GM12878 (cell line): ENCODE measurements at regions not wholly inside any gene's neighbourhood (a gene's known extent, or its start where the extent isn't known, plus 50 kb on each side); places are given as distances from the start of the nearest gene placed in this dataset.

Experiments used
- ATAC-seq: fragments of 200-7000 bp; cut with Tn5 transposase; 3 replicates; pipeline ENCODE4 v1.9.1; 2020; ENCODE audit warnings: mild to moderate bottlenecking, moderate library complexity
- BruUV-seq: library from RNA; stranded (reverse); fragments of 400-500 nt; replicated peaks from 2 replicates; lab custom pipeline; 2021; lab: Mats Ljungman, UMichigan
- CTCF ChIA-PET: fragments of 300-600 bp; sonication (Branson Sonifier 250); formaldehyde crosslinking; extraction: SDS; loops from one replicate; lab custom pipeline; 2021; ENCODE audit warnings: inconsistent platforms; lab: Yijun Ruan, JAX
- POLR2A ChIA-PET: fragments of 350-600 bp; formaldehyde crosslinking; extraction: SDS; loops from one replicate; lab custom pipeline; 2021; ENCODE audit warnings: inconsistent platforms; lab: Charles Lee
- RAD21 ChIA-PET: fragments of 300-600 bp; sonication (Branson Sonifier 250); formaldehyde crosslinking; loops from one replicate; lab custom pipeline; 2023; ENCODE audit warnings: antibody characterized with exemption; ENCODE audit not compliant: unreplicated experiment; lab: Charles Lee
- SMC1A ChIA-PET: fragments of 300-600 bp; sonication (Branson Sonifier 250); formaldehyde crosslinking; loops from one replicate; lab custom pipeline; 2023; ENCODE audit not compliant: unreplicated experiment, uncharacterized antibody; lab: Charles Lee
- DNase-seq: peaks from one replicate; pipeline ENCODE4 v3.0.0-alpha.2; 2011; ENCODE audit warnings: low read depth, low spot score
- FAIRE-seq: peaks from 3 replicates; lab custom pipeline; 2011; peaks lifted over from hg19 to GRCh38; lab: Jason Lieb, UNC
- H2AFZ ChIP-seq: 2 replicates; pipeline ENCODE4 v1.6.0; 2011; ENCODE audit warnings: low read depth, low read length, control low read depth; ENCODE audit not compliant: control insufficient read depth
- H3K27ac ChIP-seq: 2 replicates; pipeline ENCODE4 v1.5.1; 2011; ENCODE audit warnings: control low read depth; ENCODE audit not compliant: control insufficient read depth, insufficient read depth
- H3K27me3 ChIP-seq, 2 experiments: replicated peaks in 1 of 2; 2 replicates each; pipeline versions ENCODE4 v1.6.0 to v1.6.1; 2011; ENCODE audit warnings: low read length in 1 of 2; ENCODE audit not compliant: control insufficient read depth in 2 of 2, insufficient read depth in 2 of 2
- H3K36me3 ChIP-seq, 2 experiments: 2 replicates each; pipeline ENCODE4 v1.5.1; 2011; ENCODE audit warnings: low read length in 1 of 2; ENCODE audit not compliant: control insufficient read depth in 2 of 2, insufficient read depth in 2 of 2
- H3K4me1 ChIP-seq: 2 replicates; pipeline ENCODE4 v1.6.1; 2011; ENCODE audit warnings: mild to moderate bottlenecking, low read length, moderate library complexity, mixed read lengths; ENCODE audit not compliant: control insufficient read depth, insufficient read depth
- H3K4me2 ChIP-seq: 2 replicates; pipeline ENCODE4 v1.6.0; 2011; ENCODE audit warnings: control low read depth; ENCODE audit not compliant: control insufficient read depth, insufficient read depth
- H3K4me3 ChIP-seq: fragments of 200-600 bp; sonication (generic); 2 replicates; pipeline ENCODE4 v1.5.1; 2016
- H3K79me2 ChIP-seq: 2 replicates; pipeline ENCODE4 v1.6.0; 2011; ENCODE audit warnings: low read length; ENCODE audit not compliant: control insufficient read depth, insufficient read depth
- H3K9ac ChIP-seq: 2 replicates; pipeline ENCODE4 v1.8.0; 2011; ENCODE audit warnings: low read length, control low read depth, mixed read lengths; ENCODE audit not compliant: control insufficient read depth, insufficient read depth
- H3K9me3 ChIP-seq: replicated peaks from 3 replicates; pipeline ENCODE4 v1.5.1; 2011; ENCODE audit warnings: mild to moderate bottlenecking, low read length; ENCODE audit not compliant: control insufficient read depth, insufficient read depth
- H4K20me1 ChIP-seq: 2 replicates; pipeline ENCODE4 v1.6.0; 2011; ENCODE audit not compliant: control insufficient read depth, insufficient read depth
- BCL11A ChIP-seq: IDR thresholded peaks from 2 replicates; pipeline ENCODE4 v1.6.1; 2011; ENCODE audit warnings: low read depth, low read length
- BHLHE40 ChIP-seq, 2 experiments: fragments of 450-650 bp in 1 of 2; IDR thresholded peaks; 2 replicates each; pipeline ENCODE4 v1.6.1; 2011 to 2017; ENCODE audit warnings: low read depth in 2 of 2, borderline replicate concordance in 1 of 2, improper control_type of control experiment in 1 of 2, low read length in 1 of 2, mild to moderate bottlenecking in 1 of 2
- CBX3 ChIP-seq: fragments of 200-600 bp; sonication (generic); IDR thresholded peaks from 2 replicates; pipeline ENCODE4 v1.6.1; 2016; ENCODE audit warnings: low read depth, borderline replicate concordance
- DPF2 ChIP-seq: fragments of 450-650 bp; IDR thresholded peaks from 2 replicates; pipeline ENCODE4 v1.6.1; 2017; ENCODE audit warnings: mild to moderate bottlenecking
- NR2C2 ChIP-seq: IDR thresholded peaks from 2 replicates; pipeline ENCODE4 v1.6.1; 2011; ENCODE audit warnings: borderline replicate concordance, low read depth; ENCODE audit not compliant: control insufficient read depth, insufficient read length
- RBBP5 ChIP-seq: fragments of 200-600 bp; sonication (generic); conservative IDR thresholded peaks from 2 replicates; pipeline ENCODE4 v1.6.1; 2016
- SREBF2 ChIP-seq: IDR thresholded peaks from 2 replicates; pipeline ENCODE4 v1.6.1; 2012; ENCODE audit warnings: mild to moderate bottlenecking, low read length
- WGBS: methylation state at CpG from one replicate; pipeline ENCODE4 v1.1.6; 2016; ENCODE audit warnings: low lambda C conversion rate; ENCODE audit not compliant: insufficient replicate concordance, insufficient coverage; ENCODE audit errors: missing lambda C conversion rate; 5-methylcytosine and 5-hydroxymethylcytosine counted together
- in situ Hi-C: fragments of 300-500 bp; cut with MboI; formaldehyde crosslinking; loops from 9 replicates; pipeline ENCODE4 v1.14.3; 2018; ENCODE audit warnings: mixed read lengths
- intact Hi-C: fragments of 100-400 bp; cut with micrococcal nuclease; formaldehyde crosslinking; loops from one replicate; pipeline ENCODE4 v1.14.2; 2022; ENCODE audit not compliant: unreplicated experiment
- TF ChIP-seq, protein P1 (sequence below): IDR thresholded peaks from 2 replicates; pipeline ENCODE4 v1.6.1; 2012; ENCODE audit warnings: improper control_type of control experiment, low read depth, low read length; ENCODE audit not compliant: insufficient replicate concordance

DNA sequence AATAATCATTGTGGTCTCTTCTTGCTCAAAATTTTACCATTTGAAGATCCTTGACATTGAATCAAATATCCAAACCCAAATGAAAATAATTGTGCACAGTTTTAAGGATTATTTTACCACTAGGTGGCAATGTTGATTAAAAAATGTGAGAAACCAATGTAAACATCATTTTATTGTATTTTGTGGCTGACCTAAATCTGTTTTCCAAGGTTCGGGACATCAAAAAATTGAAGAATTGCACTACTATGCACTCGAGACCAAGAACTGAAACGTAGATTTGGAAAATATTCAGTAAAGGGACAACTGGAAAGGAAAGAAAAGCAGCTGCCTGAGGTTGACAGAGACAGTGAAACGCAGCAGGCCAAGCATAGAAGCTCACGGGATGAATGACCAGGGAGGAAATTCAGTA, 259.3 kb downstream of the SNX13 start (continued):
- TF ChIP-seq, protein P1, sequence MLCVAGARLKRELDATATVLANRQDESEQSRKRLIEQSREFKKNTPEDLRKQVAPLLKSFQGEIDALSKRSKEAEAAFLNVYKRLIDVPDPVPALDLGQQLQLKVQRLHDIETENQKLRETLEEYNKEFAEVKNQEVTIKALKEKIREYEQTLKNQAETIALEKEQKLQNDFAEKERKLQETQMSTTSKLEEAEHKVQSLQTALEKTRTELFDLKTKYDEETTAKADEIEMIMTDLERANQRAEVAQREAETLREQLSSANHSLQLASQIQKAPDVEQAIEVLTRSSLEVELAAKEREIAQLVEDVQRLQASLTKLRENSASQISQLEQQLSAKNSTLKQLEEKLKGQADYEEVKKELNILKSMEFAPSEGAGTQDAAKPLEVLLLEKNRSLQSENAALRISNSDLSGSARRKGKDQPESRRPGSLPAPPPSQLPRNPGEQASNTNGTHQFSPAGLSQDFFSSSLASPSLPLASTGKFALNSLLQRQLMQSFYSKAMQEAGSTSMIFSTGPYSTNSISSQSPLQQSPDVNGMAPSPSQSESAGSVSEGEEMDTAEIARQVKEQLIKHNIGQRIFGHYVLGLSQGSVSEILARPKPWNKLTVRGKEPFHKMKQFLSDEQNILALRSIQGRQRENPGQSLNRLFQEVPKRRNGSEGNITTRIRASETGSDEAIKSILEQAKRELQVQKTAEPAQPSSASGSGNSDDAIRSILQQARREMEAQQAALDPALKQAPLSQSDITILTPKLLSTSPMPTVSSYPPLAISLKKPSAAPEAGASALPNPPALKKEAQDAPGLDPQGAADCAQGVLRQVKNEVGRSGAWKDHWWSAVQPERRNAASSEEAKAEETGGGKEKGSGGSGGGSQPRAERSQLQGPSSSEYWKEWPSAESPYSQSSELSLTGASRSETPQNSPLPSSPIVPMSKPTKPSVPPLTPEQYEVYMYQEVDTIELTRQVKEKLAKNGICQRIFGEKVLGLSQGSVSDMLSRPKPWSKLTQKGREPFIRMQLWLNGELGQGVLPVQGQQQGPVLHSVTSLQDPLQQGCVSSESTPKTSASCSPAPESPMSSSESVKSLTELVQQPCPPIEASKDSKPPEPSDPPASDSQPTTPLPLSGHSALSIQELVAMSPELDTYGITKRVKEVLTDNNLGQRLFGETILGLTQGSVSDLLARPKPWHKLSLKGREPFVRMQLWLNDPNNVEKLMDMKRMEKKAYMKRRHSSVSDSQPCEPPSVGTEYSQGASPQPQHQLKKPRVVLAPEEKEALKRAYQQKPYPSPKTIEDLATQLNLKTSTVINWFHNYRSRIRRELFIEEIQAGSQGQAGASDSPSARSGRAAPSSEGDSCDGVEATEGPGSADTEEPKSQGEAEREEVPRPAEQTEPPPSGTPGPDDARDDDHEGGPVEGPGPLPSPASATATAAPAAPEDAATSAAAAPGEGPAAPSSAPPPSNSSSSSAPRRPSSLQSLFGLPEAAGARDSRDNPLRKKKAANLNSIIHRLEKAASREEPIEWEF: no peak

DNA sequence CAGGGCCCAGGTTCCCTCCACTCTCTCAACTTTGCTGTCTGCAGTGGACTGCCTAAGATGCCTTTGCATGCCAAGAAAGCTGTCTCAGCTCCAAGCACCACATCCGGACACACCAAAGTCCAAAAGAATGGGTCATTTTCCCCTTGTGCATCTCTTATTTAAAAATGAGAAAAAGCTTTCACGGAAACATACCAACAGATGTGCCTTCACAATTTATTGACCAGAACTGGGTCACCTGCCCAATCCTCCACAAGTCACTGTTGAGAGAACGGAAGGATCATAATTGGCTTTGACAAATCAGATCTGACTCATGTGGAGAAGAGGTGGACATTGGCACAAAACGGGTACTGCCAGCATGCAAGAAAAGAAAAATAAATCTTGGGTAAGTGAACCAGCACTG, 258.3 kb downstream of the SNX13 start:
- intact Hi-C loops: loop anchor here (1.0 to 5.0 kb wide), 2 partner anchors 639 to 665 kb away; no protein-coding TSS in a partner anchor
- Histone ChIP-seq H3K36me3 (no peaks in the 10 kb centered on the region), H3K27me3 (0 out of 4 replicates have a peak, but pooled peaks cover 0 to 4% of the 10 kb centered on the region in 2 experiments), H4K20me1 (no peaks in the 10 kb centered on the region), H3K9me3 (no peaks in the 10 kb centered on the region), H3K9ac (no peak overlapping the region), H3K4me2 (no peak overlapping the region), H2AFZ (no peak overlapping the region), H3K79me2 (no peaks in the 10 kb centered on the region), H3K4me3 (no peak overlapping the region), H3K27ac (no peak overlapping the region), H3K4me1 (no peaks in the 10 kb centered on the region)
- ATAC-seq (no peak), DNase-seq (no peak), FAIRE-seq (no peak)
- 50% methylated on average over 4 of the region's 4 CpGs for WGBS
- in situ Hi-C loops: loop anchor here (25.0 kb wide), 2 partner anchors 655 to 1980 kb away; no protein-coding TSS in a partner anchor
- ChIA-PET RAD21 (interaction anchor here (1.4 kb wide), 3 partner anchors 380 to 663 kb away, joined by 3 to 8 read pairs (median 3); no protein-coding TSS in a partner anchor), CTCF (interaction anchor here (0.9 to 3.6 kb wide), 18 partner anchors 8 to 908 kb away, joined by 3 to 15 read pairs (median 4); no protein-coding TSS in a partner anchor), POLR2A (no interaction called here), SMC1A (interaction anchor here (1.0 to 3.8 kb wide), 8 partner anchors 10 to 663 kb away, joined by 3 to 19 read pairs (median 4); no protein-coding TSS in a partner anchor)
- TF ChIP-seq SREBF2: no peak
- TF ChIP-seq CBX3: no peak
- TF ChIP-seq, protein P1: no peak
- no peak for TF ChIP-seq RBBP5
- TF ChIP-seq DPF2: no peak
- no peak for TF ChIP-seq BHLHE40 (IDR thresholded peaks at IDR 0.05; ENCODE audit: borderline replicate concordance in 1 of 2, low read depth in 2 of 2, low read length in 1 of 2)
- TF ChIP-seq BCL11A: no peak
- no peak for TF ChIP-seq NR2C2
- no TSS peak for BruUV-seq
